Neuronal stem cell (in vitro differentiated cells): ENCODE measurements at regions not wholly inside any gene's neighbourhood (a gene's known extent, or its start where the extent isn't known, plus 50 kb on each side); places are given as distances from the start of the nearest gene placed in this dataset.

ENCODE experiments used
- DNase-seq: peaks from one replicate; pipeline ENCODE4 v3.0.0-alpha.2; 2013; ENCODE audit warnings: low spot score
- H2AFZ ChIP-seq: one replicate; pipeline ENCODE4 v1.6.1; 2013; ENCODE audit warnings: mild to moderate bottlenecking, low read length, inconsistent platforms
- H2AK5ac ChIP-seq: 2 replicates; pipeline ENCODE4 v1.6.1; 2013; ENCODE audit warnings: low read depth, mild to moderate bottlenecking, inconsistent platforms, low read length, moderate library complexity, mixed read lengths
- H2BK120ac ChIP-seq: 2 replicates; pipeline ENCODE4 v1.6.1; 2013; ENCODE audit warnings: low read depth, mild to moderate bottlenecking, inconsistent platforms, low read length, moderate library complexity, mixed read lengths
- H2BK12ac ChIP-seq: one replicate; pipeline ENCODE4 v1.6.1; 2013; ENCODE audit warnings: low read length, inconsistent platforms
- H2BK15ac ChIP-seq: 2 replicates; pipeline ENCODE4 v1.6.1; 2013; ENCODE audit warnings: mild to moderate bottlenecking, low read length, inconsistent platforms, mixed read lengths
- H2BK5ac ChIP-seq: one replicate; pipeline ENCODE4 v1.6.1; 2013; ENCODE audit warnings: inconsistent platforms, mild to moderate bottlenecking, low read length, moderate library complexity
- H3K14ac ChIP-seq: one replicate; pipeline ENCODE4 v1.6.1; 2013; ENCODE audit warnings: low read length, inconsistent platforms
- H3K18ac ChIP-seq: 2 replicates; pipeline ENCODE4 v1.6.1; 2013; ENCODE audit warnings: low read length, inconsistent platforms
- H3K23ac ChIP-seq: 2 replicates; pipeline ENCODE4 v1.6.1; 2013; ENCODE audit warnings: low read depth, mild to moderate bottlenecking, mixed read lengths, low read length, inconsistent platforms; ENCODE audit not compliant: poor library complexity
- H3K27ac ChIP-seq: replicated peaks from 3 replicates; pipeline ENCODE4 v1.5.1; 2013; ENCODE audit warnings: low read length, inconsistent platforms
- H3K27me3 ChIP-seq, 3 experiments: 2 replicates each; pipeline ENCODE4 v1.6.1; 2013; ENCODE audit warnings: low read length in 3 of 3, mild to moderate bottlenecking in 2 of 3, inconsistent platforms in 1 of 3, low read depth in 1 of 3, mixed read lengths in 1 of 3, moderate library complexity in 1 of 3; ENCODE audit not compliant: control insufficient read depth in 3 of 3, insufficient read depth in 3 of 3
- H3K36me3 ChIP-seq, 2 donors: replicated peaks in 1 of 2; 2 replicates each; pipeline ENCODE4 v1.6.1; 2013; ENCODE audit warnings: low read length in 2 of 2; ENCODE audit not compliant: control insufficient read depth in 2 of 2, insufficient read depth in 2 of 2
- H3K4ac ChIP-seq: 2 replicates; pipeline ENCODE4 v1.6.1; 2013; ENCODE audit warnings: inconsistent platforms, mild to moderate bottlenecking, low read length, moderate library complexity
- H3K4me1 ChIP-seq, 2 donors: 1 replicate in 1 of 2; 2 replicates in 1 of 2; pipeline ENCODE4 v1.6.1; 2013; ENCODE audit warnings: low read length in 2 of 2, low read depth in 1 of 2; ENCODE audit not compliant: control insufficient read depth in 2 of 2, insufficient read depth in 1 of 2
- H3K4me2 ChIP-seq: one replicate; pipeline ENCODE4 v1.6.1; 2013; ENCODE audit warnings: mild to moderate bottlenecking, low read length, inconsistent platforms; ENCODE audit not compliant: insufficient read depth, poor library complexity, severe bottlenecking
- H3K4me3 ChIP-seq, 2 donors: 2 replicates each; pipeline ENCODE4 v1.5.1; 2013; ENCODE audit warnings: low read length in 2 of 2, mild to moderate bottlenecking in 2 of 2, inconsistent platforms in 1 of 2, moderate library complexity in 1 of 2
- H3K79me1 ChIP-seq: one replicate; pipeline ENCODE4 v1.6.1; 2013; ENCODE audit warnings: low read depth, mild to moderate bottlenecking, inconsistent platforms, low read length, moderate library complexity
- H3K9ac ChIP-seq: one replicate; pipeline ENCODE4 v1.6.1; 2013; ENCODE audit warnings: mild to moderate bottlenecking, low read depth, low read length, inconsistent platforms; ENCODE audit not compliant: poor library complexity
- H3K9me3 ChIP-seq, 2 donors: replicated peaks in 1 of 2; 2 replicates each; pipeline versions ENCODE3 to v1.6.1; 2013; ENCODE audit warnings: low read length in 2 of 2, mild to moderate bottlenecking in 2 of 2, inconsistent platforms in 1 of 2, low read depth in 1 of 2, mixed read lengths in 1 of 2, moderate library complexity in 1 of 2; ENCODE audit not compliant: control insufficient read depth in 2 of 2, insufficient read depth in 1 of 2
- H4K8ac ChIP-seq: one replicate; pipeline ENCODE4 v1.6.1; 2013; ENCODE audit warnings: low read depth, mild to moderate bottlenecking, inconsistent platforms, low read length, moderate library complexity
- H4K91ac ChIP-seq: one replicate; pipeline ENCODE4 v1.6.1; 2013; ENCODE audit warnings: low read length, low read depth, mild to moderate bottlenecking, inconsistent platforms; ENCODE audit not compliant: poor library complexity
- WGBS, 2 donors: extraction: QIAGEN DNeasy Blood & Tissue Kit; methylation state at CpG; one replicate each; pipeline ENCODE4 v1.1.7; 2013; ENCODE audit warnings: missing lambda C conversion rate in 2 of 2, mixed read lengths in 1 of 2; ENCODE audit not compliant: insufficient read length in 2 of 2, insufficient replicate concordance in 1 of 2; ENCODE audit errors: extremely low coverage in 2 of 2; 5-methylcytosine and 5-hydroxymethylcytosine counted together

- Histone ChIP-seq H3K9ac (no peak overlapping the region), H3K9me3 (no peaks in the 10 kb centered on the region), H2AFZ (no peak overlapping the region), H2BK5ac (no peak overlapping the region), H2BK12ac (no peak overlapping the region), H3K27ac (no peak overlapping the region), H2BK120ac (no peak overlapping the region), H3K23ac (no peak overlapping the region), H3K14ac (no peak overlapping the region), H4K8ac (no peak overlapping the region), H4K91ac (no peak overlapping the region), H2BK15ac (no peak overlapping the region), H3K4me2 (no peak overlapping the region), H3K79me1 (no peaks in the 10 kb centered on the region), H2AK5ac (no peak overlapping the region), H3K36me3 (no peaks in the 10 kb centered on the region), H3K4ac (no peak overlapping the region), H3K4me3 (no peak overlapping the region), H3K27me3 (peaks cover 0 to 4% (median 0%) of the 10 kb centered on the region in 3 experiments), H3K4me1 (peaks cover 0 to 2% of the 10 kb centered on the region in 2 donors), H3K18ac (no peak overlapping the region)
- no peak for DNase-seq
- WGBS, 2 donors, result no CpG with 5 or more reads among the region's 7 CpGs
These were observed 116.3 kb downstream of the MAF start for GRCh38 chr16:79484237-79484636.

GRCh38 chr16:79483336-79483735, 117.2 kb downstream of the MAF start:
- no peak overlapping the region for H3K4ac ChIP-seq
- no peak overlapping the region for H3K9ac ChIP-seq
- H2BK12ac ChIP-seq, result no peak overlapping the region
- no peak overlapping the region for H3K23ac ChIP-seq
- no CpG with 5 or more reads among the region's 3 CpGs for WGBS, 2 donors
- H3K4me2 ChIP-seq, result no peak overlapping the region
- no peaks in the 10 kb centered on the region for H3K9me3 ChIP-seq
- H3K14ac ChIP-seq, result no peak overlapping the region
- H3K36me3 ChIP-seq, result no peaks in the 10 kb centered on the region
- H3K18ac ChIP-seq, result no peak overlapping the region
- no peak overlapping the region for H2BK15ac ChIP-seq
- peaks cover 0 to 2% of the 10 kb centered on the region in 2 donors for H3K4me1 ChIP-seq
- no peak overlapping the region for H2AK5ac ChIP-seq
- no peak overlapping the region for H4K91ac ChIP-seq
- H2AFZ ChIP-seq, result no peak overlapping the region
- peaks cover 0 to 4% (median 0%) of the 10 kb centered on the region in 3 experiments for H3K27me3 ChIP-seq
- H2BK120ac ChIP-seq, result no peak overlapping the region
- no peaks in the 10 kb centered on the region for H3K79me1 ChIP-seq
- H4K8ac ChIP-seq, result no peak overlapping the region
- no peak overlapping the region for H3K27ac ChIP-seq
- no peak overlapping the region for H2BK5ac ChIP-seq
- DNase-seq, result no peak
- no peak overlapping the region for H3K4me3 ChIP-seq

- no peak overlapping the region for H3K4me2 ChIP-seq
- no peak overlapping the region for H4K91ac ChIP-seq
- no peaks in the 10 kb centered on the region for H3K36me3 ChIP-seq
- H3K9ac ChIP-seq, result no peak overlapping the region
- peaks cover 0 to 4% (median 0%) of the 10 kb centered on the region in 3 experiments for H3K27me3 ChIP-seq
- no peak overlapping the region for H2BK12ac ChIP-seq
- DNase-seq, result no peak
- H2BK15ac ChIP-seq, result no peak overlapping the region
- no peak overlapping the region for H4K8ac ChIP-seq
- no peak overlapping the region for H2AFZ ChIP-seq
- no peak overlapping the region for H3K23ac ChIP-seq
- H2AK5ac ChIP-seq, result no peak overlapping the region
- no peak overlapping the region for H3K4ac ChIP-seq
- no peak overlapping the region for H3K18ac ChIP-seq
- H2BK120ac ChIP-seq, result no peak overlapping the region
- no CpG with 5 or more reads among the region's 3 CpGs for WGBS, 2 donors
- H2BK5ac ChIP-seq, result no peak overlapping the region
- no peak overlapping the region for H3K14ac ChIP-seq
- no peak overlapping the region for H3K27ac ChIP-seq
- H3K9me3 ChIP-seq, result no peaks in the 10 kb centered on the region
- H3K79me1 ChIP-seq, result no peaks in the 10 kb centered on the region
- H3K4me1 ChIP-seq, result peaks cover 0 to 2% of the 10 kb centered on the region in 2 donors
- H3K4me3 ChIP-seq, result no peak overlapping the region
These were observed 118.5 kb downstream of the MAF start for GRCh38 chr16:79482011-79482410.

- H3K79me1 ChIP-seq, result no peaks in the 10 kb centered on the region
- H3K27ac ChIP-seq, result no peak overlapping the region
- no peak overlapping the region for H2BK120ac ChIP-seq
- H2AFZ ChIP-seq, result no peak overlapping the region
- H3K4ac ChIP-seq, result no peak overlapping the region
- H3K27me3 ChIP-seq, result peaks cover 0 to 3% (median 0%) of the 10 kb centered on the region in 3 experiments
- H3K18ac ChIP-seq, result no peak overlapping the region
- H2BK12ac ChIP-seq, result no peak overlapping the region
- no peaks in the 10 kb centered on the region for H3K36me3 ChIP-seq
- no peak overlapping the region for H4K8ac ChIP-seq
- H3K9ac ChIP-seq, result no peak overlapping the region
- no peak overlapping the region for H4K91ac ChIP-seq
- H3K4me2 ChIP-seq, result no peak overlapping the region
- no peaks in the 10 kb centered on the region for H3K9me3 ChIP-seq
- no peak overlapping the region for H2AK5ac ChIP-seq
- no CpG with 5 or more reads among the region's 3 CpGs for WGBS, 2 donors
- no peak for DNase-seq
- H2BK15ac ChIP-seq, result no peak overlapping the region
- no peak overlapping the region for H3K23ac ChIP-seq
- H2BK5ac ChIP-seq, result no peak overlapping the region
- no peak overlapping the region for H3K14ac ChIP-seq
- H3K4me1 ChIP-seq, result peaks cover 0 to 2% of the 10 kb centered on the region in 2 donors
- no peak overlapping the region for H3K4me3 ChIP-seq
These were observed 119.6 kb downstream of the MAF start for GRCh38 chr16:79480929-79481328.
